Dermis microvascular lymphatic vessel endothelial cell (primary cell): ENCODE measurements at regions not wholly inside any gene's neighbourhood (a gene's known extent, or its start where the extent isn't known, plus 50 kb on each side); places are given as distances from the start of the nearest gene placed in this dataset.

Experiments used
- DNase-seq, 2 donors: peaks; one replicate each; pipeline versions ENCODE4 v3.0.0 to v3.0.0-alpha.2; 2010; ENCODE audit warnings: low read depth in 2 of 2

- no peak for DNase-seq
Measured at GRCh38 chr7:26553128-26553527, 261.5 kb downstream of the SNX10 start.

DNA sequence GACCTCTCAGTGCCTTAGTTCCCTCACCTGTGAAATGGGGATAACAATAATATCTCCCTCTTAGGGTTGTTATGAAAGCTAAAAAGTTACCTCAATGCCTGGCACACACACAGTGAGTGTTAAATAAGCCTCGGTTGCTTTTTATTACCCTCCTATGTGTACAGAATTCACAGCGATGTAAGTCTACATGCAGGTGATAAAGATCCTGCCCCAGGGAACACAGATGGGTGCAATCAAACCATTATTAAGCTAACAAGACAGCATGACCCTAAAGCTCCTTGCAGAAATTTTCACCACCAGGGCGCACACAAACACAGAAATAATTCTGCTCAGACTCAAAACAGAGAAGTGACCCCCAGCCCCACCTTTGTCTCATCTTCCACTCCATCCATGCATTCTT lies 261.9 kb downstream of the SNX10 start:
- no peak for DNase-seq

DNA sequence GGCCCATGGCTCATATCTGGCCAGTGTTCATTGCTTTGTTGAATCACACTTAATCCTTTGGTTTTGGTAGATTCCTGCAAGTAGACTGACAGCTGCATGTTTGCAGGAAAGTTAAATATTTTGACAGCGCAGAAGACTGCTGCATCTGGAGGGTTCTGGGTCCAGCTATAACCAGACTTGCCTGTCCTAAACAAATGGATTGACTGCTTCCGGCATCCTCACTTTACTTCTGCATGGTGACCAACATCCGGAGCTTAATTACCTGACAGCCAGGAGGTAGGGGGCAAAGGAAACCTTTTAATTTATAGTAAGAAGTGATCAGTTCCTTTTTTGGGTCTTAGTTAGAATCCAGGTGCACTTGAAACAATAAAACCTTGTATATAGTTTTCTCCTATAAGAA lies 263.3 kb downstream of the SNX10 start:
- no peak for DNase-seq

DNA sequence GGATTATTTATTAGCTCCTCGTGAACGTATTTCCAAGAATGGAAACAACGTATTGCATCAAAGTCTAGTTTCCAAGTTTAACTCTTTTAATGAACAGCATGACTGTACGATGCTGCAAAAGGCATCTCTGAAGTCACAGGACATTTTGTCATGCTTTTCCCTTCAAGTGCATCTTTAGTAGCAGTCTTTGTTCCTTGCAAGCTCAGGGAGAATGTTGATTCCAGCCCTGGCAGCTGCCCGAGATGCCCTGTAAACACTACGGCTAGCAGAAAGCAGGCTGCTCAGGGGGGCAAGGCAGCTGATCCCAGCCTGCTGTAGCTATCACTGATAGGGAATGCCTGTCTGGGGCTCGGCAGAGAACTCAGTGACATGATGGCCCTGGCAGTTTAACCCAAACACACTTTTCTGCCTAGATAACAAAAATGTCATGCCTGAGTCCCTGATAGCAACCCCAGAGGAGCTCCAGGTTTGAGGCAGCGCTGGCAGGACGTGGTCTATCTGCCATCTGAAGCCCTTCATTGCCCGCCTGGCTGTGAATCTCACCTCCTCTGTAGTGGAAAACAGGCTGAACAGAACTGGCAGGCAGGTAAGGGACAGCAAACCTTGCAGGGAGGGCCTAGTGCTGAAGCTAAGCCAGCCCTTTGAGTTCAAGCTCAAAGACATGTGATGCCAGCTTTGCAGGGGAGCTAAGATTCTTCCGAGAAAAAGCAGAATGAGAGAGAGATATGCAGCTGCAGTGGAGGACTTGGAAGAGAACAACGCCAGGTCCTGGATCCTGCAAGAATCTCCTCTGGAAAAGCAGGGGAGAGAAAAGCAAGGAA lies 264.6 kb downstream of the SNX10 start:
- DNase-seq = no peak

DNA sequence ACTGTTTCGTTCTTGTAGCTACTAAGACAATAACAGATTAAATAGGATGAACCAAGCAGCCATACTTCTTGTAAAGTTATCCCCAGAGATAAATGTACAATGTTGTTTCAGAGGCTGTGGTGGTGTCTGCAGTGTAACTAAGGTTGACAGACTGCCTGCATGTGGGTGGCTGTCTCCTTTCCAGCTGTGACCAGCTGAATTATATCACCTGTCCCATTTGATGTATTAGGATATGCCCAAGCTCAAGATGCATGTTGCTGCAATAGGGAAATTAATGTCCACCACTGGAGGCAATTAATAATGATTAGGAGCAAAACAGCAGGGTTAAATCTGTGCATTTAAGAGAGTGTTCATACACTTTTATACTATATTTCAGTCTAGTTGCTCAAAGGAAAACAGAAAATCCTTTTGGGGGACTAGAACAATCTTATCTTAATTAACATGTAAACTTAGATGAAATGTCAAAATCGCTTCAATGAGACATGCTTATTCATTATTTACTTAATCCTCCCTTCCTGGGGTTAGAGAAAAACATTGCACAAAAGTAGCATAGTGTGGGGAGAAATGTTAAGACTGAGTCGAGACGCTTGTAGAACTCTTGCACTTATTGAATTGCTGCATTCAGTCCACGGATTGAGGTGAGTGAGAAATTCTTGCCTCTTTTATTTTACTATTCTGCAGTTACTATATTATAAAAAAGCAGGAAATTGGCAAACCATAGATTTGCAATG lies 269.0 kb downstream of the SNX10 start:
- no peak for DNase-seq

- DNase-seq = no peak
Measured at GRCh38 chr7:26562841-26563240, 271.2 kb downstream of the SNX10 start.

DNA sequence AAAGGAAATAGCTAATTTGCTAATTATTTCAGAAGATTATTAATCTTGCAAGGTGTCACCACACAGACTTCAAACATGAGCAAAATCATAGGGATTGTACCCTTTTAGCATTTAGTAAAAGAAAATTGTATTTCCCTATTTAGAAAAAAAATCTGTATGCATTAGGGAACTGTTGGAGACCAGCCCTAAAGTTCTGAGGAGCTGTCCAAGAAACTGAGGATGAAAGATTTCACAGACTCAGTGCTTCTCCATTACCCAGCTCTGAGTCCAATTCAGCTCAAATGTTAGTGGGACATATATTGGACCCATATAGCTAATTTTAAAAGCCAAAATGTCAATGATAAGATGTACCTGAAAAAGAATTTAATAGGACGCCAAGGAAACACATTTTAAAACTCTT lies 271.7 kb downstream of the SNX10 start:
- no peak for DNase-seq

DNA sequence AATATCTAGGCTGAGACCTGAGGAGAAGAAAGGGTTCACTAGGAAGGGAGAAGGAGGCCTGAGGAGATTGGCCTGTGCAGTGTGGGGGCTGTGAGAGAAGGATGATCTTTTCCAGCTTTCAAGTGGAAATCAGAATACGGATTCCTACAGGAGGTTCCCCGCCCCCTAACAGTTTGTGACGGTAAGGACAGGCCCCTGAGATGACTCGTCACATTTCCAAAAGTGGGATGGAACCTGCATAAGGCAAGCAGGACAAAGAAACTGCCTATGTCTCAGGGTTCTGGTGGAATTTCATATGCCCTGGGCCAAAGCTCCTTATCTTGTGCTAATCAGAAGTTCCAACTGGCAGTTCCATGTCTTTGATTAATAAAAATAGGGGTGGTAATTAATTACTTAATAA lies 275.6 kb downstream of the SNX10 start:
- DNase-seq = no peak

DNA sequence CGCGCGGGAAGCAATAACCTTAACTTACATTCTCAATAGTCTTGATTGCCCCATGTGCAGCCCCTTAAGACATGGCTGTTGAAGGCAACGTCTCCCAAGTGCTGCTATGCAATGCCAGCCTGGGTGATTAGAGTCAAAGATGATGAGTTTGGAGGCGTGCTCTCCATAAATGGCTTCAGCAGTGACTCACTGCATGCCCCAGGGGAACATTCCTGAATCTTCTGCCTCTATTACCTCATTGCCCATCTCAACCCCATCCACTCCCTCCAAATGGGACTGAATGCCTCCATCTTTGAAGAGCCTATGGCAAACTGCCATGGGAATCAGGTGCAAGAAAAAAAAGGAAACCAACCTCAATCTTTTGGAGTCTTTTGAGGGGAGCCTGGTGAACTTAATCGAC lies 282.8 kb downstream of the SNX10 start:
- DNase-seq = no peak

GRCh38 chr7:26580064-26580591 lies 284.3 kb downstream of the SKAP2 start:
- no peak for DNase-seq

- DNase-seq = no peak
Measured at GRCh38 chr7:26580711-26581110, 283.7 kb downstream of the SKAP2 start.

DNA sequence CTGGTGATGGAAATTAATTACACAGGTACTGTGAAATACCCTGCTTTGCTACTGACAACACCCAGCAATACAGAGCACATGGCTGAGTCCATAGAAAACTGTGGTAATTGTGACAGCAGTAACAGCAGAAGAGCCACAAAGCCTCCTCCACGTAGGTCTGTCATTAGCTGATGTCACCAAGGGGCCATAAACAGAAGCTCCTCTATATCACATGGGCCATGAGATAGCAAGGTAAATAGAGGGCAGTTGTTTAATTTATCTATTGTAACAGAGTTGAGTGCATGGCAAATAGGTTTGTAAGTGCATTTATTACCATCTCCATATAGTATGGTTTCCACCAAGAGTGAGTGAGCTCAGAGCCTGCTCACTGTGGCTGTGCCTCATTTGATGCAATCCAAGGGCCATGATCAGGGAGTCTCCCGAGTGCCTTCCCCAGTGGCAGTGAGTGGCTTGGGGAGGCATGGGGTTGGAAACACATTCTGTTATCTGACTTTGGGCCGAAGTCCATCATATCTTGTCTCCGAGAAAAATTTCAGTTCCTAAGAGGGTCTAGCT lies 281.2 kb downstream of the SKAP2 start:
- DNase-seq = no peak

DNA sequence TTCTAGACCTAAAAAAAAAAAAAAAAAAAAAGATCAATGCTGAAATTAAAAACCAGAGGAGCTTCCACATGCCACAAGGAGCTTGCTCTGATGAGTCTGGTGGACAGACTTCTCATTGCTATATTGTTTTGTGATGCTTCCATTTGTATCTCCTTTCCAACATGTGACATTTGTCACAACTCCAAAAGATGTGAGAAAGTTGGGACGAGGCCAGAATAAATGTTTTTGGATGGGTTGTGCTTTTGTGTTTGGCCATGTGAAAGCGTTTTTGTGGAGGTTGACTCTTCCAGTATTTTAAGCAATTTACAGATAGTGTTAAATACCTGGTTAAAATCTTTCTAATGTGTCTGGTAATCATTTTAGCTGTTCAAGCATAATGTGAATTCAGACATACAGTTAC lies 280.1 kb downstream of the SKAP2 start:
- DNase-seq = no peak

GRCh38 chr7:26584987-26585665 lies 279.3 kb downstream of the SKAP2 start:
- DNase-seq = no peak

GRCh38 chr7:26587536-26587935 lies 276.9 kb downstream of the SKAP2 start:
- DNase-seq = no peak

- no peak for DNase-seq
Measured at GRCh38 chr7:26588511-26588910, 275.9 kb downstream of the SKAP2 start.

GRCh38 chr7:26590709-26591108 lies 273.7 kb downstream of the SKAP2 start:
- DNase-seq = no peak

GRCh38 chr7:26592011-26592410 lies 272.4 kb downstream of the SKAP2 start:
- DNase-seq = no peak

- DNase-seq = no peak
Measured at GRCh38 chr7:26593393-26593792, 271.0 kb downstream of the SKAP2 start.

GRCh38 chr7:26593896-26594295 lies 270.5 kb downstream of the SKAP2 start:
- DNase-seq = no peak

GRCh38 chr7:26594553-26594952 lies 269.8 kb downstream of the SKAP2 start:
- DNase-seq = no peak

DNA sequence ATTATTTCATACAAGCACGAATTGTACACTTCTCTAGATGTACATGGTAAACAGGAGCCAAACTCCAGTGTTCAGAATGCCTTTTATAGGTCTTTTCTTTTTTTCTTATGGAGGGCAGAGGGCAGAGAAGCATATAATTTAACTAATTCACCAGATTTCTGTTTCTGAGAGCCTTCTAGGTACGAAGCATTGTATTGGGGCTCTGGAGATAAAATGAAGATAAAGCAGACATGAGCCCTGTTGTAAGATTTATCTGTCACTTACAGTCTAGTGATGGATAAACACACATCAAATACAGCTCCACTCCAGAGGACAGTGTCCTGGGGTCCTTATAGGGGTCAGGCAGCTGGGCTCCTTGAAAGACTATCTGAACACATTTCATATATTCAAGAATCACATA lies 265.5 kb downstream of the SKAP2 start:
- no peak for DNase-seq
